Peyer's patch (tissue), 4 donors: ENCODE measurements at regions not wholly inside any gene's neighbourhood (a gene's known extent, or its start where the extent isn't known, plus 50 kb on each side); places are given as distances from the start of the nearest gene placed in this dataset.

ENCODE experiments used
- DNase-seq, 3 donors: peaks; one replicate each; pipeline ENCODE4 v3.0.0-alpha.2; 2017 to 2019
- H3K27ac ChIP-seq, 4 donors: fragments of 200-600 bp; sonication (generic); one replicate each; pipeline ENCODE4 v1.5.1; 2016 to 2019
- H3K27me3 ChIP-seq, 2 donors: fragments of 200-600 bp; sonication (generic); one replicate each; pipeline ENCODE4 v1.5.1; 2019
- H3K36me3 ChIP-seq, 3 donors: fragments of 200-600 bp; sonication (generic); one replicate each; pipeline ENCODE4 v1.5.1; 2016 to 2019
- H3K4me1 ChIP-seq, 4 donors: fragments of 200-600 bp; sonication (generic); one replicate each; pipeline ENCODE4 v1.5.1; 2016 to 2019
- H3K4me3 ChIP-seq, 4 donors: fragments of 200-600 bp; sonication (generic); 1 replicate in 3 of 4; 2 replicates in 1 of 4; pipeline ENCODE4 v1.5.1; 2016 to 2019; ENCODE audit warnings: mild to moderate bottlenecking in 1 of 4
- H3K9me3 ChIP-seq, 4 donors: fragments of 200-600 bp; sonication (generic); one replicate each; pipeline ENCODE4 v1.5.1; 2016 to 2019; ENCODE audit warnings: mild to moderate bottlenecking in 1 of 4
- CTCF ChIP-seq, 6 experiments: fragments of 450-650 bp in 4 of 6; fragments of 200-600 bp in 2 of 6; sonication (generic) in 1 of 6; IDR thresholded peaks; one replicate each; pipeline ENCODE4 v1.5.1; 2017 to 2019; ENCODE audit warnings: antibody characterized with exemption in 6 of 6, mild to moderate bottlenecking in 3 of 6, moderate library complexity in 1 of 6
- POLR2A ChIP-seq, 2 donors: fragments of 450-650 bp; IDR thresholded peaks; one replicate each; pipeline ENCODE4 v1.5.1; 2017; ENCODE audit warnings: antibody characterized with exemption in 2 of 2, mild to moderate bottlenecking in 2 of 2, moderate library complexity in 2 of 2

GRCh38 chr4:33395731-33396485, 2675.7 kb downstream of the PCDH7 start:
- Histone ChIP-seq H3K27me3 (no peaks in the 10 kb centered on the region), H3K4me1 (no peaks in the 10 kb centered on the region), H3K27ac (no peak overlapping the region), H3K9me3 (no peaks in the 10 kb centered on the region), H3K4me3 (no peak overlapping the region), H3K36me3 (no peaks in the 10 kb centered on the region)
- no peak for DNase-seq
- TF ChIP-seq CTCF (IDR thresholded peaks at IDR 0.05) (no peak), POLR2A (IDR thresholded peaks at IDR 0.05) (no peak)

GRCh38 chr4:33400504-33400903, 2680.3 kb downstream of the PCDH7 start:
- DNase-seq, result no peak
- Histone ChIP-seq H3K4me3 (no peak overlapping the region), H3K9me3 (no peaks in the 10 kb centered on the region), H3K27me3 (no peaks in the 10 kb centered on the region), H3K27ac (no peak overlapping the region), H3K36me3 (no peaks in the 10 kb centered on the region), H3K4me1 (no peaks in the 10 kb centered on the region)
- TF ChIP-seq POLR2A (IDR thresholded peaks at IDR 0.05), result no peak
- TF ChIP-seq CTCF (IDR thresholded peaks at IDR 0.05), result no peak

GRCh38 chr4:33407496-33407895, 2687.3 kb downstream of the PCDH7 start:
- Histone ChIP-seq H3K27ac (no peak overlapping the region), H3K9me3 (no peaks in the 10 kb centered on the region), H3K4me1 (no peaks in the 10 kb centered on the region), H3K36me3 (no peaks in the 10 kb centered on the region), H3K4me3 (no peak overlapping the region), H3K27me3 (no peaks in the 10 kb centered on the region)
- no peak for DNase-seq
- TF ChIP-seq CTCF (IDR thresholded peaks at IDR 0.05) (no peak), POLR2A (IDR thresholded peaks at IDR 0.05) (no peak)

- Histone ChIP-seq H3K4me1 (no peaks in the 10 kb centered on the region), H3K36me3 (no peaks in the 10 kb centered on the region), H3K4me3 (no peak overlapping the region), H3K9me3 (no peaks in the 10 kb centered on the region), H3K27me3 (no peaks in the 10 kb centered on the region), H3K27ac (no peak overlapping the region)
- DNase-seq, result no peak
- TF ChIP-seq CTCF (IDR thresholded peaks at IDR 0.05) (no peak), POLR2A (IDR thresholded peaks at IDR 0.05) (no peak)
Measured at GRCh38 chr4:33411182-33411581, 2691.0 kb downstream of the PCDH7 start.

- no peaks in the 10 kb centered on the region for H3K4me1 ChIP-seq
- H3K9me3 ChIP-seq, result no peaks in the 10 kb centered on the region
- no peaks in the 10 kb centered on the region for H3K36me3 ChIP-seq
- no peak overlapping the region for H3K27ac ChIP-seq
- no peak for TF ChIP-seq POLR2A (IDR thresholded peaks at IDR 0.05)
- no peak for TF ChIP-seq CTCF (IDR thresholded peaks at IDR 0.05)
- no peak overlapping the region for H3K4me3 ChIP-seq
- DNase-seq, result no peak
- no peaks in the 10 kb centered on the region for H3K27me3 ChIP-seq
Measured at GRCh38 chr4:33421887-33422286, 2701.7 kb downstream of the PCDH7 start.

GRCh38 chr4:33422656-33423055, 2702.5 kb downstream of the PCDH7 start:
- H3K9me3 ChIP-seq, result no peaks in the 10 kb centered on the region
- TF ChIP-seq POLR2A (IDR thresholded peaks at IDR 0.05) (no peak), CTCF (IDR thresholded peaks at IDR 0.05) (no peak)
- H3K4me3 ChIP-seq, result no peak overlapping the region
- no peak for DNase-seq
- H3K36me3 ChIP-seq, result no peaks in the 10 kb centered on the region
- H3K27me3 ChIP-seq, result no peaks in the 10 kb centered on the region
- H3K27ac ChIP-seq, result no peak overlapping the region
- no peaks in the 10 kb centered on the region for H3K4me1 ChIP-seq
